BJ (cell line): ENCODE measurements at regions not wholly inside any gene's neighbourhood (a gene's known extent, or its start where the extent isn't known, plus 50 kb on each side); places are given as distances from the start of the nearest gene placed in this dataset.

ENCODE experiments used
- CTCF ChIA-PET: fragments of 350-600 bp; formaldehyde crosslinking; extraction: SDS; loops from one replicate; lab custom pipeline; 2021; ENCODE audit warnings: antibody characterized with exemption, inconsistent platforms; lab: Yijun Ruan, JAX
- POLR2A ChIA-PET: fragments of 300-600 bp; sonication (Branson Sonifier 250); formaldehyde crosslinking; extraction: SDS; loops from one replicate; lab custom pipeline; 2021; ENCODE audit warnings: antibody characterized with exemption; lab: Charles Lee
- DNase-seq: peaks from one replicate; pipeline ENCODE4 v3.0.0-alpha.2; 2011; ENCODE audit warnings: low read depth
- H3K27me3 ChIP-seq: 2 replicates; pipeline ENCODE4 v1.6.0; 2011; ENCODE audit warnings: low read length; ENCODE audit not compliant: control insufficient read depth, insufficient read depth
- H3K36me3 ChIP-seq: 2 replicates; pipeline ENCODE4 v1.5.1; 2011; ENCODE audit warnings: low read length; ENCODE audit not compliant: control insufficient read depth, insufficient read depth
- H3K4me3 ChIP-seq: 2 replicates; pipeline ENCODE4 v1.5.1; 2011; ENCODE audit warnings: low read depth, mild to moderate bottlenecking, control low read depth, low read length
- TF ChIP-seq, protein P1 (sequence below): IDR thresholded peaks from 2 replicates; pipeline ENCODE4 v1.5.1; 2011; ENCODE audit warnings: low read depth, mild to moderate bottlenecking, control low read depth, inconsistent platforms, low read length, moderate library complexity; ENCODE audit not compliant: insufficient read depth

DNA sequence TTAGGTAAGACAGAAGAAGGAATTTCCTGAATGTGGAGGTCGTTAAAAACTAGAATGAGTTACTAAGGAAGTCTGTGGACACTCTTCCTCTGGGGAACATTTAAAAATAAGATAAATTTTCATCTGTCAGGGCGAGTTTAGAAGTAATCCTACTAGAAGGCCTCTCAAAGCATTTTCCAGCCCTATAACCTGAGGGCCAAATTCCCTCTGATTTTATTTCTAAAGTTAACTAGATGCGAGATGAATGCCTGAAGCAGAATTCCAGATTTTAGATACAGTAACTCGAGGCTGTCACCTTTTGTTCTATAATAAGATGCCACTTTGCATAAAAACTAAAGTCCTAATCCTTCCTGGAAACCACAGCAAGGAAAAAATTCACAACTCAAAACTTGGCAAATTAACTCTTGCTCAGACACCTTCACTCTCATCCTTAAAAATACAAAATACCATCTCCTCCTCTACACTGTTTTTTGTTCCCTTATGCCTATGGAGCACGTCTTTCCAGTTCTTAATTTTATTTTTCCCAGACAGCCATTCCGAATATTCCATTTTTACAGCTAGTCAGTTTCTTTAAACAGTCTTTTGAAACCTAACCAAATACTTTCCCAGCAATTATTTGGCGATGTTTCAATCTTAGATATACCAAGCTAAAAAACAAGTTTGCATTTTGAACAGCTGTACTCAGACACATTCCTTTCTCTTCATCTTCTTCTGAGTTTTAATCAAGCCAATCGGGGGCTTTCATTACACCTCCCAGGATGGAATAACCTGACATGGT lies 420.7 kb upstream of the NFE2L3 start:
- TF ChIP-seq, protein P1, sequence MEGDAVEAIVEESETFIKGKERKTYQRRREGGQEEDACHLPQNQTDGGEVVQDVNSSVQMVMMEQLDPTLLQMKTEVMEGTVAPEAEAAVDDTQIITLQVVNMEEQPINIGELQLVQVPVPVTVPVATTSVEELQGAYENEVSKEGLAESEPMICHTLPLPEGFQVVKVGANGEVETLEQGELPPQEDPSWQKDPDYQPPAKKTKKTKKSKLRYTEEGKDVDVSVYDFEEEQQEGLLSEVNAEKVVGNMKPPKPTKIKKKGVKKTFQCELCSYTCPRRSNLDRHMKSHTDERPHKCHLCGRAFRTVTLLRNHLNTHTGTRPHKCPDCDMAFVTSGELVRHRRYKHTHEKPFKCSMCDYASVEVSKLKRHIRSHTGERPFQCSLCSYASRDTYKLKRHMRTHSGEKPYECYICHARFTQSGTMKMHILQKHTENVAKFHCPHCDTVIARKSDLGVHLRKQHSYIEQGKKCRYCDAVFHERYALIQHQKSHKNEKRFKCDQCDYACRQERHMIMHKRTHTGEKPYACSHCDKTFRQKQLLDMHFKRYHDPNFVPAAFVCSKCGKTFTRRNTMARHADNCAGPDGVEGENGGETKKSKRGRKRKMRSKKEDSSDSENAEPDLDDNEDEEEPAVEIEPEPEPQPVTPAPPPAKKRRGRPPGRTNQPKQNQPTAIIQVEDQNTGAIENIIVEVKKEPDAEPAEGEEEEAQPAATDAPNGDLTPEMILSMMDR: no peak
- ChIA-PET CTCF (no interaction called here), POLR2A (no interaction called here)
- H3K4me3 ChIP-seq: no peak overlapping the region
- DNase-seq: no peak
- no peaks in the 10 kb centered on the region for H3K27me3 ChIP-seq
- no peaks in the 10 kb centered on the region for H3K36me3 ChIP-seq

GRCh38 chr7:25731846-25732245 lies 420.2 kb upstream of the NFE2L3 start:
- CTCF ChIA-PET: no interaction called here
- Histone ChIP-seq H3K27me3 (no peaks in the 10 kb centered on the region), H3K4me3 (no peak overlapping the region), H3K36me3 (no peaks in the 10 kb centered on the region)
- TF ChIP-seq, protein P1: no peak
- POLR2A ChIA-PET: no interaction called here
- DNase-seq: no peak

DNA sequence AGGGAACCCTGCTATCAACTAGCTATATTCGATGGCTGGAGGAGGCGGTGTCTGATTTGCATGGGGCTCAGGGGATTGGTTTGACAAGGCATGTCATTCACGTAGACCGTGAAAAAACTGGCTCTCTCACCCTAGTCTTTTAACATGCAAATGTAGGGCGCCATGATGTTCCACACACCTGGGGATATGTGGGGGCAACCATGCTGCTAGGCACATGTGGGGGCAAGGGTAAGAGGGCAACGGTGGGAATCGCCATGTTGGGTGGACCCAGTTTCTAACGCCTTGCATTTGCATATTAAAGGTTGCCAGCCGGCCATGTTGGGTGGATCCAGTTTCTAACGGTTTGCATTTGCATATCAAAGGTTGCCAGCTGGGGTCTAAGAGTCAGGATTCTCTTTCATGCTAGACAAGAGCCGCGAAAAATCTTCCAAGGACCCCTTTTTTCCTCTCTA lies 419.2 kb upstream of the NFE2L3 start:
- Histone ChIP-seq H3K36me3 (no peaks in the 10 kb centered on the region), H3K4me3 (no peak overlapping the region), H3K27me3 (no peaks in the 10 kb centered on the region)
- TF ChIP-seq, protein P1: no peak
- CTCF ChIA-PET: no interaction called here
- DNase-seq: no peak
- POLR2A ChIA-PET: no interaction called here

DNA sequence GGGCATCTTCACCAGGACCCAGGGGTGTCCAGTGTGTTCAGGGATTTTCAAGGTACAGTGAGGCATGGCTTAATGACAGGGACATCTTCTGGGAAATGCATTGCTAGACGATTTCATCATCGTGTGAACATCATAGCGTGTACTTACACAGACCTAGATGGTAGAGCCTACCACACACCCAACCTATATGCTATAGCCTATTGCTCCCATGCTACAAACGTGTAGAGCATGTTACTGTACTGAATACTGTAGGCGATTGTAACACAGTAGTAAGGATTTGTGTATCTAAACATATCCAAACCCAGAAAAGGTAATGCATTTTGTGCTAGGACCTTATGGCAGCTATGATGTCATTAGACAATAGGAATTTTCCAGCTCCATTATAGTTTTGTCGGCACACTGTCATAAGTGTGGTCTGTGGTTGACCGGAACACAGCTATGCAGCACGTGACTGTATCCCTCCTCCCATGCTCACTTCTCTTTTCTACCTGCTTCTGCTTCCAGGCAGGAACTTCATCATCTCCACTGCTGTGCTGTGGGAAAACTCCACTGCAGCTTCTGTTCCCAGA lies 416.2 kb upstream of the NFE2L3 start:
- CTCF ChIA-PET: interaction anchor here (0.8 kb wide), 1 partner anchor 170 kb away, joined by 3 read pairs; no protein-coding TSS in a partner anchor
- TF ChIP-seq, protein P1: no peak
- POLR2A ChIA-PET: no interaction called here
- H3K27me3 ChIP-seq: no peaks in the 10 kb centered on the region
- no peaks in the 10 kb centered on the region for H3K36me3 ChIP-seq
- no peak for DNase-seq
- no peak overlapping the region for H3K4me3 ChIP-seq

DNA sequence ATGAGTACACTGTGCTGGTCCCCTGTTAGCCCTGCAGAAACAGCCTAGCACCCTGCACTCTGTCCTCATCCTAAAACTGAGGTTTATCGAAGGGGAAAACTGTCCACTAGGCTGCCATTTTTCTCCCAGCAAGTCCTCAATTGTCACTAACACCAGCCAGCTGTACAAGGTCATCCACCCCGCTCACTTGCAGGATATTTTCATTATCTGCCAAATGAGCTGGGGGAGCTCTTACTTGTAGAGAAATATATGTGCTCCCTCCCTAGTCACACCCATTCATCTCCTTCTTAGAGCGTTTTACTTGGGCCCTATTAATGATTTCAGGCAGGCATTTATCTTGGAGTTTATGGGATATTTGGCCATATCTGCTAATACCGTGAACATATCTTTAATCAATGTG lies 413.5 kb upstream of the NFE2L3 start:
- DNase-seq: no peak
- ChIA-PET POLR2A (no interaction called here), CTCF (interaction anchor here (1.1 kb wide), 1 partner anchor 25 kb away, joined by 3 read pairs; no protein-coding TSS in a partner anchor)
- no peaks in the 10 kb centered on the region for H3K36me3 ChIP-seq
- TF ChIP-seq, protein P1: no peak
- no peak overlapping the region for H3K4me3 ChIP-seq
- no peaks in the 10 kb centered on the region for H3K27me3 ChIP-seq
